Astrocyte of the spinal cord (primary cell): ENCODE measurements at regions not wholly inside any gene's neighbourhood (a gene's known extent, or its start where the extent isn't known, plus 50 kb on each side); places are given as distances from the start of the nearest gene placed in this dataset.

ENCODE experiments used
- DNase-seq: peaks from one replicate; pipeline ENCODE4 v3.0.0; 2011; ENCODE audit warnings: low read depth, low spot score
- H3K4me3 ChIP-seq: 2 replicates; pipeline ENCODE4 v1.5.1; 2011; ENCODE audit warnings: low read depth, mild to moderate bottlenecking, low read length, moderate library complexity
- CTCF ChIP-seq: IDR thresholded peaks from 2 replicates; pipeline ENCODE4 v1.5.1; 2012; ENCODE audit warnings: low read depth, mild to moderate bottlenecking, low read length, inconsistent platforms
- in situ Hi-C: cut with HindIII; loops from 2 replicates; pipeline ENCODE4 v1.10.0; 2017; ENCODE audit warnings: low sequenced_read_pairs

- in situ Hi-C loops, result no loop called here
- no peak overlapping the region for H3K4me3 ChIP-seq
- no peak for TF ChIP-seq CTCF
- DNase-seq, result no peak
Observed at GRCh38 chr12:20119596-20120402, 248.5 kb upstream of the PDE3A start.

- no peak for TF ChIP-seq CTCF
- DNase-seq, result no peak
- in situ Hi-C loops, result no loop called here
- H3K4me3 ChIP-seq, result no peak overlapping the region
Observed at GRCh38 chr12:20120403-20120725, 248.0 kb upstream of the PDE3A start.

GRCh38 chr12:20122274-20122673 is 246.1 kb upstream of the PDE3A start:
- in situ Hi-C loops, result no loop called here
- DNase-seq, result no peak
- H3K4me3 ChIP-seq, result no peak overlapping the region
- no peak for TF ChIP-seq CTCF

GRCh38 chr12:20123465-20123864 is 244.9 kb upstream of the PDE3A start:
- DNase-seq, result no peak
- no peak for TF ChIP-seq CTCF
- in situ Hi-C loops, result no loop called here
- no peak overlapping the region for H3K4me3 ChIP-seq

- no peak overlapping the region for H3K4me3 ChIP-seq
- no peak for DNase-seq
- no peak for TF ChIP-seq CTCF
- in situ Hi-C loops, result no loop called here
Observed at GRCh38 chr12:20125276-20125798, 243.0 kb upstream of the PDE3A start.

- DNase-seq, result no peak
- in situ Hi-C loops, result no loop called here
- no peak overlapping the region for H3K4me3 ChIP-seq
- TF ChIP-seq CTCF, result no peak
Observed at GRCh38 chr12:20126601-20127000, 241.7 kb upstream of the PDE3A start.
